Activated naive CD8-positive, alpha-beta T cell treated with anti-CD3 and anti-CD28 coated beads, Interleukin-2, amount 50 U/mL, for 16 hours (primary cell): ENCODE measurements at regions not wholly inside any gene's neighbourhood (a gene's known extent, or its start where the extent isn't known, plus 50 kb on each side); places are given as distances from the start of the nearest gene placed in this dataset.

ENCODE experiments used
- DNase-seq: peaks from one replicate; pipeline ENCODE4 v3.0.0-alpha.2; 2020; ENCODE audit warnings: low read depth, low spot score

- no peak for DNase-seq
Measured at GRCh38 chr14:61625165-61625564, 70.1 kb upstream of the HIF1A start.

- DNase-seq, result no peak
Measured at GRCh38 chr14:61627612-61628011, 67.7 kb upstream of the HIF1A start.

GRCh38 chr14:61628016-61628725 is 67.1 kb upstream of the HIF1A start:
- no peak for DNase-seq

- no peak for DNase-seq
Measured at GRCh38 chr14:61630399-61631044, 64.8 kb upstream of the HIF1A start.

- DNase-seq, result no peak
Measured at GRCh38 chr14:61631045-61631687, 64.1 kb upstream of the HIF1A start.

GRCh38 chr14:61632401-61632800 is 62.9 kb upstream of the HIF1A start:
- DNase-seq, result no peak

- no peak for DNase-seq
Measured at GRCh38 chr14:61632807-61633206, 62.5 kb upstream of the HIF1A start.

- DNase-seq, result no peak
Measured at GRCh38 chr14:61636291-61636690, 59.0 kb upstream of the HIF1A start.

- no peak for DNase-seq
Measured at GRCh38 chr14:61636779-61637178, 58.5 kb upstream of the HIF1A start.

GRCh38 chr14:61638595-61639387 is 56.5 kb upstream of the HIF1A start:
- DNase-seq, result no peak

- DNase-seq, result no peak
Measured at GRCh38 chr14:61640158-61641136, 54.9 kb upstream of the HIF1A start.

- DNase-seq, result no peak
Measured at GRCh38 chr14:61641914-61642613, 53.2 kb upstream of the HIF1A start.

- DNase-seq, result no peak
Measured at GRCh38 chr14:61642614-61642982, 52.7 kb upstream of the HIF1A start.

GRCh38 chr14:61643555-61643954 is 51.8 kb upstream of the HIF1A start:
- no peak for DNase-seq

- DNase-seq, result no peak
Measured at GRCh38 chr14:61644175-61644574, 51.1 kb upstream of the HIF1A start.

- DNase-seq, result no peak
Measured at GRCh38 chr14:61644834-61645233, 50.5 kb upstream of the HIF1A start.

- no peak for DNase-seq
Measured at GRCh38 chr14:61645247-61645646, 50.1 kb upstream of the HIF1A start.
